Ascending aorta (tissue), 2 donors: ENCODE measurements at regions not wholly inside any gene's neighbourhood (a gene's known extent, or its start where the extent isn't known, plus 50 kb on each side); places are given as distances from the start of the nearest gene placed in this dataset.

Experiments used
- DNase-seq, 2 donors: peaks; one replicate each; pipeline ENCODE4 v3.0.0-alpha.2; 2019; ENCODE audit warnings: low spot score in 2 of 2
- H3K27ac ChIP-seq, 2 donors: fragments of 200-600 bp; sonication (generic); one replicate each; pipeline ENCODE4 v1.5.1; 2016 to 2017; ENCODE audit warnings: mild to moderate bottlenecking in 1 of 2
- H3K27me3 ChIP-seq: fragments of 200-600 bp; sonication (generic); one replicate; pipeline ENCODE4 v1.5.1; 2017
- H3K36me3 ChIP-seq, 2 donors: fragments of 200-600 bp; sonication (generic); one replicate each; pipeline ENCODE4 v1.5.1; 2016
- H3K4me1 ChIP-seq, 2 donors: fragments of 200-600 bp; sonication (generic); one replicate each; pipeline ENCODE4 v1.5.1; 2016 to 2017; ENCODE audit warnings: mild to moderate bottlenecking in 1 of 2
- H3K4me3 ChIP-seq, 2 donors: fragments of 200-600 bp; sonication (generic); one replicate each; pipeline ENCODE4 v1.5.1; 2016 to 2017; ENCODE audit warnings: mild to moderate bottlenecking in 1 of 2
- H3K9me3 ChIP-seq, 2 donors: fragments of 200-600 bp; sonication (generic); one replicate each; pipeline ENCODE4 v1.5.1; 2016
- intact Hi-C: fragments of 100-400 bp; cut with DNase I; formaldehyde crosslinking; loops from one replicate; pipeline ENCODE4 v1.15.1; 2023
- TF ChIP-seq, protein P1 (sequence below), 3 experiments: fragments of 200-600 bp in 2 of 3; fragments of 450-650 bp in 1 of 3; sonication (generic) in 2 of 3; IDR thresholded peaks; one replicate each; pipeline ENCODE4 v1.5.1; 2016 to 2019; ENCODE audit warnings: antibody characterized with exemption in 3 of 3, mild to moderate bottlenecking in 1 of 3, moderate library complexity in 1 of 3

DNA sequence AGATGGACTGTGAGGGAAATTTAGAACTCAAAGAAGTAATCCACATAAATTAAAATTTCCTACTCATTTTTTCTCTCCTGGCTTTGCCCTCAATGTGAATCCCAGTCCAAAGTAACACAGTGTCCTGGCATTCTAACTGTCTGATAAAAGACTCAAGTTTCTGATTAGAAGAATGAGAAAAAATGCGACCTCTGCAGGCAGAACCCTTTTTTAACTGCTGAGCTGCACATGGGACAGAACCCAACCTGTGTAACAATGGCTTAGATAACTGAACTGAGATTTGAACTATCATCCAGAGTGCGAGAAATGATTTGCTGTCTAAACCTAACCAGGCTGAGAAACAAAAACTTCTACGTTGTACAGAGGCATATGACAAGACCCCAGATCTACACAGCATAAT is 385.6 kb upstream of the LRRC4C start:
- TF ChIP-seq, protein P1, sequence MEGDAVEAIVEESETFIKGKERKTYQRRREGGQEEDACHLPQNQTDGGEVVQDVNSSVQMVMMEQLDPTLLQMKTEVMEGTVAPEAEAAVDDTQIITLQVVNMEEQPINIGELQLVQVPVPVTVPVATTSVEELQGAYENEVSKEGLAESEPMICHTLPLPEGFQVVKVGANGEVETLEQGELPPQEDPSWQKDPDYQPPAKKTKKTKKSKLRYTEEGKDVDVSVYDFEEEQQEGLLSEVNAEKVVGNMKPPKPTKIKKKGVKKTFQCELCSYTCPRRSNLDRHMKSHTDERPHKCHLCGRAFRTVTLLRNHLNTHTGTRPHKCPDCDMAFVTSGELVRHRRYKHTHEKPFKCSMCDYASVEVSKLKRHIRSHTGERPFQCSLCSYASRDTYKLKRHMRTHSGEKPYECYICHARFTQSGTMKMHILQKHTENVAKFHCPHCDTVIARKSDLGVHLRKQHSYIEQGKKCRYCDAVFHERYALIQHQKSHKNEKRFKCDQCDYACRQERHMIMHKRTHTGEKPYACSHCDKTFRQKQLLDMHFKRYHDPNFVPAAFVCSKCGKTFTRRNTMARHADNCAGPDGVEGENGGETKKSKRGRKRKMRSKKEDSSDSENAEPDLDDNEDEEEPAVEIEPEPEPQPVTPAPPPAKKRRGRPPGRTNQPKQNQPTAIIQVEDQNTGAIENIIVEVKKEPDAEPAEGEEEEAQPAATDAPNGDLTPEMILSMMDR (IDR thresholded peaks at IDR 0.05) = no peak
- intact Hi-C loops = no loop called here
- no peaks in the 10 kb centered on the region for H3K4me1 ChIP-seq
- no peaks in the 10 kb centered on the region for H3K27me3 ChIP-seq
- no peak overlapping the region for H3K27ac ChIP-seq
- no peak overlapping the region for H3K4me3 ChIP-seq
- H3K36me3 ChIP-seq = no peaks in the 10 kb centered on the region
- DNase-seq = no peak
- no peaks in the 10 kb centered on the region for H3K9me3 ChIP-seq

DNA sequence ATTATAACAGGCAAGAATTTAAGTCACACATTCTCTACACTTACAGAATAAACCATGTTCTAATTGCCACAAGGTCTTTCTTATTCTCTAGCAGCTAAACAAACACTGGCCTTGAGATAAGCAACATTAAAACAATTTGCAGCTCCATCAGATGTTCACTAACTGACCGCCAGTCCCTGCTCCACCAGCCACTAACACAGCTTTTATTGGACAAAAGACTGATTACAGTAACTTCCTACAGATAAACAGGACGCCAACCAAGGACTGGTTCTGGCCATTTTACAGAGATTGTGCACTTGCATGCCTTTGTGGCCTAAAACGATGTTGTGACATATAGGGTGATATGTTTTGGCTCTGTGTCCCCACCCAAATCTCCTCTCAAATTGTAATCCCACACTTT is 388.9 kb upstream of the LRRC4C start:
- H3K27me3 ChIP-seq = no peaks in the 10 kb centered on the region
- no peaks in the 10 kb centered on the region for H3K36me3 ChIP-seq
- no peaks in the 10 kb centered on the region for H3K9me3 ChIP-seq
- no peak overlapping the region for H3K27ac ChIP-seq
- no peak for DNase-seq
- intact Hi-C loops = no loop called here
- TF ChIP-seq, protein P1 (IDR thresholded peaks at IDR 0.05) = no peak
- no peak overlapping the region for H3K4me3 ChIP-seq
- H3K4me1 ChIP-seq = no peaks in the 10 kb centered on the region

DNA sequence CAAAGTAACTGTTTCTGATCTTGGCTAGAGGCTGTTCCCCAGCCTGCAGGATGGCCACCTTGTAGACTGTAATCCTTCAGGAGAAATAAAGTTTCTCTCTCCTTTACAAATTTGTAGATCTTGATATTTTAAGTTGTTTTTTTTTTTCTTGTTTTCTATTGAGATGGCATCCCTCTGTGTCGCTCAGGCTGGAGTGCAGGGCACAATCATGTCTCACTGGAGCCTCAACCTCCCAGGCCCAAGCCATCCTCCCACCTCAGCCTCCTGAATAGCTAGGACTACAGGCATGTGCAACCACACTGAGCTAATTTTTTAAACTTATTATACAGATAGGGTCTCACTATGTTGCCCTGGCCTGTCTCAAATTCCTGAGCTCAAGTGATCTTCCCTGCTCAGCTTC is 389.8 kb upstream of the LRRC4C start:
- Histone ChIP-seq H3K4me3 (no peak overlapping the region), H3K9me3 (no peaks in the 10 kb centered on the region), H3K27ac (no peak overlapping the region), H3K27me3 (no peaks in the 10 kb centered on the region), H3K4me1 (no peaks in the 10 kb centered on the region), H3K36me3 (no peaks in the 10 kb centered on the region)
- DNase-seq = no peak
- intact Hi-C loops = no loop called here
- TF ChIP-seq, protein P1 (IDR thresholded peaks at IDR 0.05) = no peak

DNA sequence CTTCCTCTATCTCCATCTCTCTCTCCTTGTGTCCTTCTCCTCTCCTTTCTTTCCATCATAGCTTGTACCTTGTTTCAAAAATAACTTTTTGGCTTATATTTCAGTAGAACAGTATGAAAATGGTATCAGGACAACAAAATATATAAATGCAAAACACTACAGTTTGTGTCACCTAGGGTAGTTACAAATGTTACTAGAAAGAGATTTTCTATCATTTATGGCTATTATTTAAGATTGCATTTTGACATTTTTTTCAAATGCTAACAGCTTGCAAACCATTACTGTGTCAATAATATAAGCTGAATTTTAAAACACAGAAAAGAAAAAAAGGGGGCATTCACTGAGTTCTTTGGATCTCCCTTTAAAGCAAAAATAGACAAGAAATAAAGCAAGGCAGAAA is 392.3 kb upstream of the LRRC4C start:
- intact Hi-C loops = no loop called here
- no peak for DNase-seq
- Histone ChIP-seq H3K4me3 (no peak overlapping the region), H3K9me3 (no peaks in the 10 kb centered on the region), H3K27ac (no peak overlapping the region), H3K27me3 (no peaks in the 10 kb centered on the region), H3K4me1 (no peaks in the 10 kb centered on the region), H3K36me3 (no peaks in the 10 kb centered on the region)
- TF ChIP-seq, protein P1 (IDR thresholded peaks at IDR 0.05) = no peak

DNA sequence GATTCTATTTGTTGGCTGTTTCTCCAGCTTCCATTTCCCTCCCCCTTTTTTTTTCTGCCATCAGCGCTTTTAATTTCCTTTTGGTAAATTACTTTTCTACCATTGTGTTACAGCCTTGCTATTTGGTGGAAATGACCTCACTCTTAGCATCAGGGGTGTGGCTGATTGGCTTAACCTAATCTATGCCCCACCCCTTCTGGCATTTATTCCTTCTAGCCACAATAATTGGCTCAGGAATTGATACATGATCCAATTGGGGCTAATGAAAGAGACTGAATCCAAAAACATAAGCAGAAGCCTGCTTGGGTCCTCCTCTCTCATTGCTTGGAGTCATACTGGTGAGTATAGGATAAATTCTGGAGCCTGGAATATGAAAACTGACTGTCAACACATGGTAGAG is 402.4 kb upstream of the LRRC4C start:
- intact Hi-C loops = no loop called here
- no peak for DNase-seq
- Histone ChIP-seq H3K9me3 (no peaks in the 10 kb centered on the region), H3K4me1 (no peaks in the 10 kb centered on the region), H3K4me3 (no peak overlapping the region), H3K27ac (no peak overlapping the region), H3K36me3 (no peaks in the 10 kb centered on the region), H3K27me3 (no peaks in the 10 kb centered on the region)
- TF ChIP-seq, protein P1 (IDR thresholded peaks at IDR 0.05) = no peak

DNA sequence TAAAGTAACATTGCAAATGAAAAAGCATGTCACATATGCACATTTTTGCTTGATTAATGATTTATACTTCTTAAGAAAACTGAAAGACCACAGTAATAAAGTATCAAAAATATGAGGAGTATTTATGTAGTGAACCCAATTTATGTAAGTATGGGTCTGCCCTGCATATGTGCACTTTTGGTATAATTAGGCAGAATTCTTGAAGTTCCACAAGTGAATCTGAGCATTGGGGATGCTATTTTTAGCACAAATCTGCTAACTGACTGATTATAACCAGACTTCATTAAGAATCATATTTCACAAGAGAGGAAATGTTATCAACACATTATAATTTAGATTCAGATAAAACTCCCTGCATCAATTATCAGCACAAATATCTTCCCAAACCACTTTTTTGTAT is 407.1 kb upstream of the LRRC4C start:
- intact Hi-C loops = no loop called here
- Histone ChIP-seq H3K27ac (no peak overlapping the region), H3K4me3 (no peak overlapping the region), H3K36me3 (no peaks in the 10 kb centered on the region), H3K9me3 (no peaks in the 10 kb centered on the region), H3K27me3 (no peaks in the 10 kb centered on the region), H3K4me1 (no peaks in the 10 kb centered on the region)
- no peak for DNase-seq
- TF ChIP-seq, protein P1 (IDR thresholded peaks at IDR 0.05) = no peak
